AG04449 (cell line): ENCODE measurements at regions not wholly inside any gene's neighbourhood (a gene's known extent, or its start where the extent isn't known, plus 50 kb on each side); places are given as distances from the start of the nearest gene placed in this dataset.

ENCODE experiments used
- CTCF ChIA-PET: fragments of 350-600 bp; formaldehyde crosslinking; extraction: SDS; loops from one replicate; lab custom pipeline; 2021; ENCODE audit warnings: antibody characterized with exemption; lab: Yijun Ruan, JAX
- POLR2A ChIA-PET: fragments of 400-600, 350-600 bp; formaldehyde crosslinking; extraction: SDS; loops from one replicate; lab custom pipeline; 2020; ENCODE audit warnings: antibody characterized with exemption, inconsistent platforms; lab: Yijun Ruan, JAX
- DNase-seq: peaks from one replicate; pipeline ENCODE4 v3.0.0-alpha.2; 2010; ENCODE audit warnings: low read depth, low spot score
- H3K4me3 ChIP-seq: 2 replicates; pipeline ENCODE4 v1.5.1; 2011; ENCODE audit warnings: low read depth, mild to moderate bottlenecking, control low read depth, low read length
- CTCF ChIP-seq: IDR thresholded peaks from one replicate; pipeline ENCODE4 v1.5.1; 2011; ENCODE audit warnings: mild to moderate bottlenecking, moderate library complexity, low read length, control low read depth, inconsistent platforms; ENCODE audit not compliant: insufficient read depth; ENCODE audit errors: missing control alignments

- H3K4me3 ChIP-seq = no peak overlapping the region
- ChIA-PET POLR2A (no interaction called here), CTCF (no interaction called here)
- DNase-seq = no peak
- no peak for TF ChIP-seq CTCF
Measured at GRCh38 chr6:228881-229651, 63.2 kb upstream of the DUSP22 start.

DNA sequence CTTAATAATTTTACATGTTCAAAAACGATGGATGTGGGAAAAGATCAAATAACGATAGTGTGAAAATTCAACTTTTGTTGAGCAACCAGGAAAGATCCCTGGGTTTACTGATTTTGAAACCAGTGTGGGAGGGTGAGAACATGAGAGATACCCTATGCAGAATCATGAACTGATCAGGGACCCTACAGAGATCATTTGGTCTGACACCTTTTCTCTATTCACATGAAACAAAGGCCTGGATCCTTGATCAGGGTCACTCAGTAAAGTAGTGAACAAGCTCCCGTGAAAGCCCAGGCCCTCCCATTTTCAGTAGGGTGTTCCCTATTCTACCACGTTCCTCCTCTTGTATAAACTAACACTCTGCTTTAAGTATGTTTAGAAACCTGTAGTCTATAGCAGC is 60.5 kb upstream of the DUSP22 start:
- TF ChIP-seq CTCF = no peak
- no peak for DNase-seq
- CTCF ChIA-PET = no interaction called here
- no peak overlapping the region for H3K4me3 ChIP-seq
- POLR2A ChIA-PET = no interaction called here

DNA sequence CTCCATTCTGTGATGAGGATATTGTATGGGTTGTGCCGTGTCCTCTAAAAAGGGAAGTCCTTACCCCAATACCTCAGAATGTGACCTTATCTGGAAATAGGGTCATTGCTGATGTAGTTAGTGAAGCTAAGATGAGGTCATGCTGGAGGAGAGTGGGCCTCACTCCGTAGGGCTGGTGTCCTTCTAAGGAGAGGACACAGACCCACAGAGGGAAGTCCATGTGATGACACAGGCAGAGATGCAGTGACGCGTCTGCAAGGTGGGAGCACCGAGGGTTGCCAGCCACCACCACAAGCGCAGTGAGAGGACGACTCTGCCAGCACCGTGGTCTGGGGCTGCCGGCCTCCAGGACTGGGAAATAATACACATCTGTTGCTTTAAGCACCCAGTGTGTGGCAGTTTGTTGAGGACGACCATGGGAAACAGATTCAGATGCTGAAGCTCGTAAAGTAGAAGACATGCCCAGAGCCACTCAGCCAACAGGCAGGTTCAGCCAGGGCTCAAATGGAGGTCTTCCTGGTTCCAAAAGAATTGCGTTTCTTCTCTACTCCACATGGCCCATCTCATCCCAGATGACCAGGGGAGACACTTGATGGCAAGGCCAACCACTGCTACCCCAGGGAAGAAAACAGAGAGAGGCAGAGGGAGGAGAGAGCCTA is 59.2 kb upstream of the DUSP22 start:
- no peak for DNase-seq
- H3K4me3 ChIP-seq = no peak overlapping the region
- ChIA-PET CTCF (no interaction called here), POLR2A (no interaction called here)
- no peak for TF ChIP-seq CTCF

GRCh38 chr6:234706-235372 is 57.4 kb upstream of the DUSP22 start:
- POLR2A ChIA-PET = no interaction called here
- CTCF ChIA-PET = no interaction called here
- no peak overlapping the region for H3K4me3 ChIP-seq

GRCh38 chr6:235763-236360 is 56.4 kb upstream of the DUSP22 start:
- ChIA-PET CTCF (no interaction called here), POLR2A (no interaction called here)
- no peak for DNase-seq
- TF ChIP-seq CTCF = no peak
- H3K4me3 ChIP-seq = peak overlapping the region; percentile 38

More at GRCh38 chr6:234706-235372, 57.4 kb upstream of the DUSP22 start:
- no peak for DNase-seq
- TF ChIP-seq CTCF = no peak

DNA sequence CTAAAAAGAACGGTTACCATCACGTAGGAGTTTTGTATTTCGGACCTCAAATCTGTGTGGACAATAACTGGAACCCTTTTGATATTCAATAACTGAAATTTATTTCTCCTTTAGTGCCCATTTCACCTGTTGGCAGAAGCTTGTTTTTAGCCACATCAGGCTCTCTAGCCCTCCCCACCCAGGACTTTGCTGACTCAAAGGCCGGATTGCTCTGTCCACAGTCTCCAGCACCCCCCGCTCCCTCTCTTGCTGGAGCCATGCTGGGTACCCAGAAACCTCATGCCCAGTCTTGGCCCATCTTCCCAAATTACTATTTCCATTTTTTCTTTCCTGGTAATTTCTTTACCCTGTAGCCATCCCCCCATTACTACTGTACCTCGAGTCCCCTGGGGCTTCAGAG is 55.8 kb upstream of the DUSP22 start:
- TF ChIP-seq CTCF = no peak
- DNase-seq = no peak
- no peak overlapping the region for H3K4me3 ChIP-seq
- ChIA-PET CTCF (no interaction called here), POLR2A (no interaction called here)
